GM19240 (cell line): ENCODE measurements at regions not wholly inside any gene's neighbourhood (a gene's known extent, or its start where the extent isn't known, plus 50 kb on each side); places are given as distances from the start of the nearest gene placed in this dataset.

ENCODE experiments used
- DNase-seq: peaks from one replicate; pipeline ENCODE4 v3.0.0; 2011; ENCODE audit warnings: low spot score; ENCODE audit not compliant: insufficient read length

DNA sequence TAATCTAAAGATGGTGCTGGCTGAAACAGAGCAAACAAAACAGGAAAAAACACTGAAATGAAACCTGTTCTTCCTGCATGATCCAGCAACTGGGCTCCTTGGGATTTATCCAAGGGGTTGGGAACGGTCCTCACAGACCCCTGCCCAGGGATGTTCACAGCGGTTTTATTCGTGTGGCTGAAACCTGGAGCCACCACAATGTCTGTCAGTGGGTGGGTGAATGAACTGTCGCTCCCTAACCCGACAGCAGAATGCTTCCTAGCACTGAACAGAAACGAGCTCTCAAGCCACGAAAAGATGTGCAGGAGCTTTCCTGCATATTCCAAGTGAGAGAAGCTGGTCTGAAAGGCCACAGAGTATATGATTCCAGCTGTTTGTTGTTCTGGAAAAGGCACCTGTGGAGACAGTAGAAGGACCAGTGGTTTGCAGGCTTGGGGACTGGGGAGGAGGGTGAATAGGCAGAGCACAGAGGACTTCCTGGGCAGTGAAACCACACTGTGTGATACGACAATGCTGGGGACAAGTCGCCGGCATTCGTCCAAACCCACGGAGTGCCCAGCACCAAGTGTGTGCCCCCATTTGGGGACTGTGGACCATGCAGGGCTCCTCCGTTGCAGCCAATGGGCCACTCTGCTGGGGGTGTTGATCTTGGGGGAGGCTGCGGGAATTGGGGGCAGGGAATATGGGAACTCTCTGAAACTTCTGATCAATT is 73.9 kb downstream of the TEX29 start:
- no peak for DNase-seq

GRCh38 chr13:111395511-111396393 is 75.3 kb downstream of the TEX29 start:
- no peak for DNase-seq

- DNase-seq: no peak
Observed at GRCh38 chr13:111396457-111396856, 76.0 kb downstream of the TEX29 start.

DNA sequence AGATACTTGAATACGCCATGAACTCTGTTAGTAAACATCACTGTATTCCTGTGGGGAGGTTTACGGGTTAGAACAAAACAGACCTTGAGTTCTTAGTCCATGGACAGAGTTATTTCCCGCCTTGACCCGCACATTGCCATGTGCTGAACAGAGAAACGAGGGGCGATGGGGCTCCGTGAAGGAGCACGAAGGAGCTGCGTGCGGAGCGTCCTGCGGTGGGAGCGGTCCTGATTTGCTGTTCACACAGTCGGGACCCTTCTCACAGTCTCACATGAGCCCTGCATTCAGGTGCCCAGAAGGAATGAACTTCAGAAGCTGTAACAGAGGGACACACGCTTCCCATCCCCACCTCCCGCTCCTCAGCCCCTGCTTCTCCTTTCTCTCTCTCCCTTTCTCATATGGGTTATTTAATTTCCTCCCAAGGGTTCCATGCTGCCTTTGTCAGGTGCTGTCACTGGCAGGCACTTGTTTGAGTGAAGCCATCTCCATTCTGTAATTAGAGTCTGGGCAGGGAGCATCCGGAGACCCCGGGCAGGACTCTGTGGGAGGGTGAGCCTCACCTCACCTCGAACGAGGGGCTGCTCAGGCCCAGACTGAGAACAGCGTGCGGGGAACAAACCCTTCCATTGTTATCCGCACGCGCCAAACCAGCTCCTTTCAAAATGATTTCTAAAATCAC is 76.9 kb downstream of the TEX29 start:
- no peak for DNase-seq

DNA sequence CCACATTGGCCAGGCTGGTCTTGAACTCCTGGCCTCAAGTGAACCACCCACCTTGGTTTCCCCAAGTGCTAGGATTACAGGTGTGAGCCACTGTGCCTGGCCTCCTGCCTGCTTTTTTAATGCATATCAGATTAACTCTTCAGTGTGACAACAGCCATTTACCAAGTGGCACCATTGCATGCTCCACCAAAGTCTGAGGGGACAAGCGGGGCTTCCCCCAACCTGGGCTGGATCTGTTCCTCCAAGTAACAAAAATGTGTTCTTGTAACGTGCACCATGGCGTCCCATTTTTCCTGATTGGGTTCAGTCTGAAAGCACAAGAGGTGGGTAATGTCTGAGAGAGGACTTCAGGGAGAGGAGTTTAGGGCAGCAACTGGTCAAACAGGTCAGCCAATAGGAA is 77.8 kb downstream of the TEX29 start:
- DNase-seq: no peak

GRCh38 chr13:111398715-111399299 is 78.4 kb downstream of the TEX29 start:
- DNase-seq: no peak

GRCh38 chr13:111399334-111399733 is 78.9 kb downstream of the TEX29 start:
- no peak for DNase-seq

DNA sequence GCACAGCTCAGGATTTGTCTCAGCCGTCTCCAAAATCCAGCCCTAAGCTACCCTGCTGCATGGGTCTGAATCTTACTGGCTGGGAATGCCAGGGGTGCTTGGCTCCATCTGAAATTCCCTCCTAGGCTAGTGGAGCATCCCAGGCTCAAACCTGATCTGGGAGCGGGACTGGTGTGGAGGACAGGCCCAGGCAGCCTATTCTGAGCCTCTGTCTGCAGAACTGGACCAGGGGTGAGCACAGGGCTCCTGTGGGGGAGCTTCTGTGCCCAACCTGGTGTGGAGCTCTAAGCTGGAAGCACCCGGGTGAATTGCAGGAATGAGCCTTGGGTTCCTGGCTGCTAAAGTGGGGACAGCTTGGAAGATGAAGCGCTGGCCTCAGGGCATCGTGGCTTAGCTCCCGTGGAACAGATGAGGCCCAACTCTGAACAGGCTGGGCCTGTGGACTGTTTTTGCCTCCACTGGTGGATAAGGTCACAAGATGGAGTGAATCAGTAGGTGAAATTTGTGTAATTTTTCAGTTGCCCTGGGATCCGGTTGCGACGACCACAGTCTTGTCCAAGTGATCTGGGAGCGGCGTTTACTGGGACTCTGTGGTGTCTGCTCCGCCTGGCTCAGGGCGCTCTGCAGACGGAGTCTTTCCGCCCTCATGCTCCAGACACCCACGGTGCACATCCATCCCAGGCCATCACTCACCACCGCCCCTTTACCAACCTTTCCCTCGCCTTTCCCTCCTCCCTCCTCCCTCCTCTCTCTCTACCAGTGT is 79.5 kb downstream of the TEX29 start:
- no peak for DNase-seq

DNA sequence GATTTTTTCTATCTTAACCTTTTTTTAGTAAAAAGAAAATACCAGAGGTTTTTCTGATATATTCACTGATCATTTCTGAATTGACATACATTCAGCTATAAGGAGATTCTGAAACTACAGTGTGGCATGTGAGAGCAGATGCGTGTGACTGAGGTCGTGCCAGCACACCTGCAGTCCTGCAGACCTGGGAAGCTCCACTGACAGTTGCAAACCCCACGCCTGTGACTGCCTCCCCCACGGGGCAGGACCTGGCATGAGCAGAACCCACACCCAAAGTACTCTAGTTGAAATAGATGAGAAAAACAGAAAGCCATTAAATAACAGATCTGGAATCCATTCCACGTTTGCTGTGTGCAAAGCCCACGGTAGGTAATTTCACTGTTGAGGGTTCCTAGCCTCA is 80.7 kb downstream of the TEX29 start:
- no peak for DNase-seq

DNA sequence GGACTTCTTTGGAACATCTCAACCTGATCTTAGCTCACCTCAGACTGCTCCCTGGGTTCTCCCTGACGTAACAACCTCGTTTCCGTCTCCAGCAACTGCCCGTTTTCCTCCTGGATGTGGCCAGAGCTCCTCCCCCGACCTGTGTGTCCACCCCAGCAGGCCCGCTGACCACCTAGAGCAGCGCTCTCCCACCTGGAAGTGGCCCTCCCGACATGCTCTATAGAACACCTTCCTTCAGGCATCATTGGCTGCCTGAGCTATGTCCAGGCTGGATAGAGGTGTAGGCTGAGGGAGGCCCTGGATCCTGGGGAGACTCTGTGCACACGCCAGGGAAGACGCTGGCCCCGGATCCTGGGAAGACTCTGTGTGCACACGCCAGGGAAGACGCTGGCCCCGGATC is 81.3 kb downstream of the TEX29 start:
- DNase-seq: no peak

- no peak for DNase-seq
Observed at GRCh38 chr13:111402441-111402840, 82.0 kb downstream of the TEX29 start.

DNA sequence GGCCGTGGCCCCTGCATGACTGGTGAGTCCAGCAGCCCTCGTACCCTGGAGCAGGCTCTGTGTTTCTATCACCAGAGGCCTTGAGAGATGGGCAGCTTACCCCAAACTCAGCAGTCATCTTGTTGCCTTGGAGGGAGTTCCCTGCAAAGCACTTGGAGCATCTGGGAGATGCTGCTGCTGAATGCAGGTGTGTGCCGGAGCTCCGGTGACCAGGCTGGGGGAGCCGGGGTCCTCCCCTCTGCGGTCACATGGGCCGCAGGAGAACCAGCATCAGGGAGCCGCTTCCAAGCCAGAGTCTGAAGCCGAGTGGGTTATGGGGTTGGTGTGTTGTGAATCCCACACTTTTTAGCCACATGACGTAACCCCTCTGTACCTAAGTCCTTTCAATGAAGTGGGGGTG is 82.8 kb downstream of the TEX29 start:
- DNase-seq: no peak

DNA sequence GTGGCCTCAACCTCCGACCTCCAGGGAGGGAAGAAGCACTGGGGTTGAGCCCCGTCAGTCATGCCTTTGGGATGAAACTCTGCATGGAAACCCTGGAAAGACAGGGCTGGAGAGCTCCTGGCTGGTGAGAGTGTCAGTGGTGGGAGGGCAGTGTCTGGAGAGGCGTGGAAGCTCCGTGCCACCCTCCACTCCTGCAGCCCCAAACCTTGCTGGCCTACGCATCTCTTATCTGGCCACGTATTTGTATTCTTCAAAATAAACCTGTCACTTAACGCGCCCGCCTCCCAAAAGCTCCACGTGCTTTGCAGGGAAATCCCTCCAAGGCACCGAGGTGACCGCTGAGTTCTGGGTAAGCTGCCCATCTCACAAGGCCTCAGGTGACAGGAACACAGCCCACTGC is 84.3 kb downstream of the TEX29 start:
- DNase-seq: no peak

- no peak for DNase-seq
Observed at GRCh38 chr13:111406636-111407035, 86.2 kb downstream of the TEX29 start.

- DNase-seq: no peak
Observed at GRCh38 chr13:111407381-111408131, 87.1 kb downstream of the TEX29 start.

DNA sequence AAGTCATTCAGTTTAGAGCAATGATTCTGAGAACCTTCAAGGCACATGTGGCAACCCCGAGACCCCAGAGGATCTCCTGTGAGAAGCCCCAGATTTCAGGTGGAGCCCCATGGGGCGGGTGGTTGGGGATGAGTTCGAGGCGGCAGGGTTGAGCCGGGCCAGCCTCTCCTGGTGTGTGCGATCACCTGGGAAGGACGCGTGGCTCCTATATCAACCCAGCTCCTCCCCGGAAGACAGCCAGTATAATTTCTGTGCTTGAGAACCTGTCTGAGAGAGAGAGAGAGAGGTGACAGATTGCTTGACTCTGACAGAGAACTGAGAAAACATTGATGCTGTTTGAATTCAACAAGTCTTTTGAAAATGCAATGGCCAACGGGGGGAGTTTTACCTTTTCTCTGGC is 89.0 kb downstream of the TEX29 start:
- DNase-seq: no peak

DNA sequence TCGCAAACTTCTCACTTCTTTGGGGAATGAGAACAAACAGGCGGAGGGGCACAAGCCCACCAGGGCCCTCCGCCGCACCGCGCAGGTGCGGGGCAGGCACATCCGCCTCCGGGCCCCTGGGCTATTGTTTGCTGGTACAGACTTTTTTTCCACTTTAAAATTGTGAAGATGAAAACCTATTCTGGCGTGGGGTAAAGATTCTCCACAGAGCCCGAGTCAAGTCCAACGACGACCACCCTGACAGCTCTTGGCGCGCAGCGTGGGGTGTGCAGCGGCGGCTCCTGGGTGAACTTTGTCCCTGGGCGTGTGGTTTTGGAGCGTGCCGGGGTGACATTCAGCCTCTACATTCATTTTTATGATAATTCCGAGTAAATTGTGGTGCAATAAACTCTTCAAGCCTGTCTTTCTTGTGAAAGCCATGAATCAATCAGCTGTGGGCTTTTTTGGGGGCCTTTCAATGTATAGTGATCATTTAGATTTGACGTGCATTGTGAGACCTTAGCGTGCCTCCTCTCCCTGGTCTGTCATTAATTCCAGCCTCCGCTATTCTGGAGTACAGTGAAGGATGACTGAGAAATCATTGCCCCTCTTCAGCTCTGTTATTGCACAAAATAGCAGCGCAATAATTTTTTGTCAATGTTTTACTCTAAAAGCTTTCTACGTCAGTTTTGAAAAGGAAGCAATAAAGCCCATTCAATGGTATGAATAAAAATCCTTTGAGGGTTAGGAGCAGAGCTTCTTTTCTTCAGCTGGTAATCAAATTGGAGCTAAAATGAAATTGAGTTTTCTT is 90.0 kb downstream of the TEX29 start:
- no peak for DNase-seq

DNA sequence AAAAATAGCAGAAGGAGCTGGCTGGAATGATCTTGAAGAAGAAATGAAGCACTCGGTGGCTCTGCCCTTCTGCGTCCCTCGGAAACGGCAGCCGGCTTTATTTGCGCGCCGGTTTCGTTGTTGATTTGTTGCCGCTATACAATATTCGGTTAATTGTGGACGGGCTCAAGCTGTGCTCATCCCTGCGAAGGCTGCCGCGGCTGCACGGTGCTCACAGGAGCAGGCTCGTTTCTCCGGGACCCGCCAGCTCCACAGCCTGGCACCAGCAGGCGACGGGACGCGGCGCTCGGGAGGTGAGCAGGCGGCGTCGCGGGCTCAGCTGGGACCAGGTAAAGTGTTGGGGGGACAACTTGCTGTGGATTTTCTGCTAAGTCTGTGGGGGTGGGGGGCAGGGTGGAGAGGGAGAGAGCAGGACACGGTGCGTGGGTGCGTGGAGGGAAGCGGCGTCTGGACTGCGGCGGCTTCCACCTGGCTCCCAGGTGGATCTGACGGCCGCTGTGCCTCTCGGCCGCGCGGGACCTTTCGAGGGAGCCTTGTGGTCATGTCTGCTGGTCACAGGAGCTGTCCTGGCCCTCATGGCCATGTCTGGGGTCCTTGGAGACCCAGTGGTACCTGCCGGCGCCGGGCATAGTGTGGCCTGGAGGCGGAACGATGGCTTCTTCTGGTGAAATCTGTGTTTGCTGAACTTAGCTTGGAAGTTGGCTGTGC is 90.9 kb downstream of the TEX29 start:
- DNase-seq: no peak
